Activated CD8-positive, alpha-beta memory T cell treated with anti-CD3 and anti-CD28 coated beads, Interleukin-2, amount 50 U/mL, for 4 hours (primary cell): ENCODE measurements at regions not wholly inside any gene's neighbourhood (a gene's known extent, or its start where the extent isn't known, plus 50 kb on each side); places are given as distances from the start of the nearest gene placed in this dataset.

Source experiments
- DNase-seq: peaks from one replicate; pipeline ENCODE4 v3.0.0-alpha.2; 2020

- no peak for DNase-seq
Measured at GRCh38 chr2:149828520-149829210, 241.1 kb upstream of the MMADHC start.

GRCh38 chr2:149827585-149828126, 240.1 kb upstream of the MMADHC start:
- no peak for DNase-seq

- no peak for DNase-seq
Measured at GRCh38 chr2:149826471-149827125, 239.0 kb upstream of the MMADHC start.

- no peak for DNase-seq
Measured at GRCh38 chr2:149825473-149825872, 237.9 kb upstream of the MMADHC start.

- DNase-seq, result no peak
Measured at GRCh38 chr2:149824136-149824535, 236.6 kb upstream of the MMADHC start.

GRCh38 chr2:149819356-149819957, 231.9 kb upstream of the MMADHC start:
- DNase-seq, result no peak

- DNase-seq, result no peak
Measured at GRCh38 chr2:149816756-149817551, 229.4 kb upstream of the MMADHC start.

- no peak for DNase-seq
Measured at GRCh38 chr2:149815941-149816340, 228.4 kb upstream of the MMADHC start.

- DNase-seq, result no peak
Measured at GRCh38 chr2:149814901-149815300, 227.3 kb upstream of the MMADHC start.

- no peak for DNase-seq
Measured at GRCh38 chr2:149814049-149814448, 226.5 kb upstream of the MMADHC start.

- DNase-seq, result no peak
Measured at GRCh38 chr2:149808556-149808955, 221.0 kb upstream of the MMADHC start.

- no peak for DNase-seq
Measured at GRCh38 chr2:149806651-149807050, 219.1 kb upstream of the MMADHC start.

GRCh38 chr2:149800624-149801542, 213.3 kb upstream of the MMADHC start:
- DNase-seq, result no peak

GRCh38 chr2:149799013-149799705, 211.6 kb upstream of the MMADHC start:
- no peak for DNase-seq

GRCh38 chr2:149797030-149797429, 209.5 kb upstream of the MMADHC start:
- no peak for DNase-seq

- DNase-seq, result no peak
Measured at GRCh38 chr2:149789549-149789948, 202.0 kb upstream of the MMADHC start.

GRCh38 chr2:149787206-149787605, 199.6 kb upstream of the MMADHC start:
- DNase-seq, result no peak

- no peak for DNase-seq
Measured at GRCh38 chr2:149783284-149783683, 195.7 kb upstream of the MMADHC start.

GRCh38 chr2:149782572-149782971, 195.0 kb upstream of the MMADHC start:
- no peak for DNase-seq

GRCh38 chr2:149781263-149781808, 193.8 kb upstream of the MMADHC start:
- no peak for DNase-seq

GRCh38 chr2:149773006-149773405, 185.4 kb upstream of the MMADHC start:
- no peak for DNase-seq
